ENCODE measurements at regions not wholly inside any gene's neighbourhood (a gene's known extent, or its start where the extent isn't known, plus 50 kb on each side); places are given as distances from the start of the nearest gene placed in this dataset.

GRCh38 chr20:18977441-18977840 lies 163.9 kb downstream of the SCP2D1 start:
- no TSS peak for BruUV-seq (replicated peaks)
- H3K9me2 ChIP-seq (ENCODE audit: insufficient read depth), result no peaks in the 10 kb centered on the region
- ATAC-seq (no peak), DNase-seq (ENCODE audit: low read depth, low spot score) (no peak)
- H3K27me3 ChIP-seq (ENCODE audit: insufficient read depth, low read length), result peaks cover 4% of the 10 kb centered on the region; the same call in 1 of the 2 replicates
- no peaks in the 10 kb centered on the region for H3K9me3 ChIP-seq (ENCODE audit: control insufficient read depth in 1 of 2, insufficient read depth in 1 of 2, low read depth in 1 of 2, low read length in 2 of 2)
- no peak for TF ChIP-seq SRF (IDR thresholded peaks at IDR 0.05; ENCODE audit: low read depth)
- no peak for TF ChIP-seq RAD21 (IDR thresholded peaks at IDR 0.05; ENCODE audit: low read depth)
- no peak for TF ChIP-seq CBX3 (IDR thresholded peaks at IDR 0.05; ENCODE audit: low read depth)
- TF ChIP-seq SP1 (IDR thresholded peaks at IDR 0.05; ENCODE audit: low read depth), result no peak
- no peak for TF ChIP-seq EZH2 (IDR thresholded peaks at IDR 0.05)
- ChIA-PET POLR2A (no interaction called here), CTCF (no interaction called here), RAD21 (ENCODE audit: low non-redundant PET in 1 of 2, low total read pairs in 2 of 2, uncharacterized antibody in 2 of 2, unreplicated experiment in 2 of 2) (no interaction called here)
- H3K36me3 ChIP-seq (ENCODE audit: control insufficient read depth in 1 of 2, insufficient read depth in 2 of 2, low read length in 2 of 2), result no peaks in the 10 kb centered on the region
- H3K4me1 ChIP-seq (ENCODE audit: control insufficient read depth in 1 of 2, insufficient read depth in 2 of 2, low read length in 2 of 2), result no peaks in the 10 kb centered on the region
- no peak overlapping the region for H2AFZ ChIP-seq (ENCODE audit: low read depth, low read length, poor library complexity, severe bottlenecking)
- no peak overlapping the region for H3K27ac ChIP-seq (ENCODE audit: low read depth, low read length)
- no peak overlapping the region for H3K9ac ChIP-seq (ENCODE audit: low read length)
- H3K79me2 ChIP-seq (ENCODE audit: insufficient read depth, low read length), result no peaks in the 10 kb centered on the region
- intact Hi-C loops (cut with micrococcal nuclease), result no loop called here
- H3K4me3 ChIP-seq (replicated peaks in 1 of 2; ENCODE audit: low read depth in 1 of 2, low read length in 2 of 2), result no peak overlapping the region
- no peaks in the 10 kb centered on the region for H4K20me1 ChIP-seq (ENCODE audit: insufficient read depth)
- no peak overlapping the region for H3K4me2 ChIP-seq (ENCODE audit: low read length)

- H2AFZ ChIP-seq (ENCODE audit: low read depth, low read length, poor library complexity, severe bottlenecking), result no peak overlapping the region
- H3K9me2 ChIP-seq (ENCODE audit: insufficient read depth), result no peaks in the 10 kb centered on the region
- ChIA-PET POLR2A (no interaction called here), RAD21 (ENCODE audit: low non-redundant PET in 1 of 2, low total read pairs in 2 of 2, uncharacterized antibody in 2 of 2, unreplicated experiment in 2 of 2) (no interaction called here), CTCF (no interaction called here)
- DNase-seq (ENCODE audit: low read depth, low spot score) (no peak), ATAC-seq (no peak)
- TF ChIP-seq REST (IDR thresholded peaks at IDR 0.05; ENCODE audit: low read depth), result no peak
- TF ChIP-seq TCF7L2 (IDR thresholded peaks at IDR 0.05; ENCODE audit: borderline replicate concordance, extremely low read depth, insufficient read depth, insufficient read length), result no peak
- no peak for TF ChIP-seq EZH2phosphoT487 (IDR thresholded peaks at IDR 0.05; ENCODE audit: borderline replicate concordance)
- TF ChIP-seq SP1 (IDR thresholded peaks at IDR 0.05; ENCODE audit: low read depth), result no peak
- no peak for TF ChIP-seq CTCF (IDR thresholded peaks at IDR 0.05 in 2 of 3, conservative IDR thresholded peaks at IDR 0.05 in 1 of 3; ENCODE audit: borderline replicate concordance in 1 of 3, insufficient read depth in 1 of 3, low read depth in 2 of 3, low read length in 2 of 3)
- no peak for TF ChIP-seq ZNF274 (IDR thresholded peaks at IDR 0.05; ENCODE audit: low read depth, low read length)
- no peak for TF ChIP-seq CEBPB (IDR thresholded peaks at IDR 0.05; ENCODE audit: low read depth)
- TF ChIP-seq CBX3 (IDR thresholded peaks at IDR 0.05; ENCODE audit: low read depth), result no peak
- no peak for TF ChIP-seq ZFX (IDR thresholded peaks at IDR 0.05)
- TF ChIP-seq POLR2A (IDR thresholded peaks at IDR 0.05; ENCODE audit: borderline replicate concordance, extremely low read depth, insufficient read depth, insufficient read length), result no peak
- TF ChIP-seq EGR1 (IDR thresholded peaks at IDR 0.05; ENCODE audit: low read depth), result no peak
- no peak for TF ChIP-seq ELF1 (IDR thresholded peaks at IDR 0.05; ENCODE audit: borderline replicate concordance, low read depth)
- no peak for TF ChIP-seq YY1 (IDR thresholded peaks at IDR 0.05; ENCODE audit: extremely low read depth, insufficient replicate concordance, low read depth, low read length)
- TF ChIP-seq SRF (IDR thresholded peaks at IDR 0.05; ENCODE audit: low read depth), result no peak
- no peak for TF ChIP-seq FOSL1 (IDR thresholded peaks at IDR 0.05; ENCODE audit: low read depth)
- no peak for TF ChIP-seq SIN3A (IDR thresholded peaks at IDR 0.05; ENCODE audit: low read depth)
- intact Hi-C loops (cut with micrococcal nuclease), result no loop called here
- no peaks in the 10 kb centered on the region for H3K79me2 ChIP-seq (ENCODE audit: insufficient read depth, low read length)
- H3K9me3 ChIP-seq (ENCODE audit: control insufficient read depth in 1 of 2, insufficient read depth in 1 of 2, low read depth in 1 of 2, low read length in 2 of 2), result no peaks in the 10 kb centered on the region
- BruUV-seq (replicated peaks), result no TSS peak
- H4K20me1 ChIP-seq (ENCODE audit: insufficient read depth), result no peaks in the 10 kb centered on the region
- H3K27ac ChIP-seq (ENCODE audit: low read depth, low read length), result no peak overlapping the region
- H3K4me2 ChIP-seq (ENCODE audit: low read length), result no peak overlapping the region
- no peaks in the 10 kb centered on the region for H3K4me1 ChIP-seq (ENCODE audit: control insufficient read depth in 1 of 2, insufficient read depth in 2 of 2, low read length in 2 of 2)
- H3K4me3 ChIP-seq (replicated peaks in 1 of 2; ENCODE audit: low read depth in 1 of 2, low read length in 2 of 2), result no peak overlapping the region
- H3K36me3 ChIP-seq (ENCODE audit: control insufficient read depth in 1 of 2, insufficient read depth in 2 of 2, low read length in 2 of 2), result no peaks in the 10 kb centered on the region
- peaks cover 4% of the 10 kb centered on the region; the same call in 1 of the 2 replicates for H3K27me3 ChIP-seq (ENCODE audit: insufficient read depth, low read length)
- H3K9ac ChIP-seq (ENCODE audit: low read length), result no peak overlapping the region
Measured at GRCh38 chr20:18978311-18978710, 164.7 kb downstream of the SCP2D1 start.
